CMK (cell line): ENCODE measurements at regions not wholly inside any gene's neighbourhood (a gene's known extent, or its start where the extent isn't known, plus 50 kb on each side); places are given as distances from the start of the nearest gene placed in this dataset.

Experiments
- DNase-seq: peaks from one replicate; pipeline ENCODE4 v3.0.0-alpha.2; 2010; ENCODE audit warnings: low read depth

DNA sequence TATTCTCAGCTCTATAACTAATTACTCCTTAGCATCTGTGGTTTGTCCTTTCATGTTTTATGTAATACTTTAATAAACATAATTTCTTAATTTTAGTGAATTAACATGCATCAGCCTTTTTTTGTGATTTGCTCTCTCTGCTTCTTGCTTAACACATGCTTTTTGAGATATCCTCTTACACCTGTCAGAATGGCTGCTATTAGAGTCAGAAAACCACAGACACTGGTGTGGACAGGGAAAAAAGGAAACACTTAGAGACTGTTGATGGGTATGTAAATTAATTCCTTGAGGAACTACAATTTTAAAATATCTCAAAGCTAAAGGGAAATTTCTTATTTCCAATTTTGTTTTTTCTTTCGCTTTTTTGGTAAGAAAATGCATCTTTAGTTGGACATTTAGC, 549.0 kb downstream of the ZNF804A start:
- DNase-seq = no peak

DNA sequence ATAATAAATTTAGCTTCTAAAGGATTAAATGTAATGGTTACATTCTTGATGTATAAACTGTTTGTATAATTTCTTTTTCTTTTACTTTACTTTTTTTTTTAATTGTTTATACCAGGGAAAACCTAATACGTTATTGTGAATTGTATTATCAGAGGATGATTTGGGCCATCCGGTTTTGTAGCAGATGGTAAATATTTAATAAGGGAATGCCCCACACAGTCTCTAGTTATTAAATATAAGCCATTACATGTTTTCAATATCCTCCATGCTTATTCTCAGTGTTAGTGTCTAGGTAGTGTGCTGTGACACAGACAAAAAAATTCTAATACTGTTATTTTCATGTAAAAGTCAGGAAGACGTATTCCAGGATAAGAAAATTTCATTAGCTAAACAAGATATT, 553.9 kb downstream of the ZNF804A start:
- DNase-seq = no peak

- DNase-seq = no peak
Measured at GRCh38 chr2:185161701-185162100, 563.4 kb downstream of the ZNF804A start.

DNA sequence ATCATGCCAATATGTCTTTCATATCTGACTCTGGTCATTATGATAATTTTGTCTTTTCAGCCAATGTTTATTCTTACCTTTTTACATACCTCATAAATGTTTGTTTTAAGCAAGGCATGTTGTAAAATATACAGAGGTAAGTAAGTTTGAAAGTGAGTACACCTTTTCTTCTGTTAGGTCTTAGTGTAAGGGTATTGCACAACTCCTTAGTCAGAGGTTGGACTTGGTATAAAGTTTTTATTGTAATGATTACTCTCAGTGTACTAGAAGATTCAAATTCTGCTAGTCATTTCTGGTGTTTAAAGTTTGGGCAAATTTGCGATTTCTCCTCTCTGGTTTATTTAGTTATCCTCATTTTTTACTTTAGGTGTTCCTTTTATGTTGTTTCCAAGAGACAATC, 564.3 kb upstream of the FSIP2 start:
- no peak for DNase-seq

DNA sequence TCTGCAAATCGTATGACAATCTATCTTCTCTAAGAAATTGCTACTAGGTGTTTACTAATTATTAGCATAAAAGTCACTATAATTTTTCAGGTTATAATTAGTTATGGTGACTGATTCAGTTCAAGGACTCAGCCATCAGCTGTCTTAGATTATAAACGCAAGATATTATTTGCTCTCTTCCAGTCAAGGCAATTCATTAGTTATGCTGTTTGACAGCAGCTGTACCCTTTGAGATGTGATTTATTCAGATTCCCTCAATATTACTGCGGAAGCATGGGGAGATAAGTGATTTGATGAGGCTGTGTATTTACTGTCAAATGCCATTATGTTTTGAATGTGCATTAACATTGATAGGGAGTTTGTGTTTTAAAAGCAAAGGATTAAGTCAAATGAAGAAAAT, 558.9 kb upstream of the FSIP2 start:
- no peak for DNase-seq

- no peak for DNase-seq
Measured at GRCh38 chr2:185181901-185182300, 556.7 kb upstream of the FSIP2 start.

DNA sequence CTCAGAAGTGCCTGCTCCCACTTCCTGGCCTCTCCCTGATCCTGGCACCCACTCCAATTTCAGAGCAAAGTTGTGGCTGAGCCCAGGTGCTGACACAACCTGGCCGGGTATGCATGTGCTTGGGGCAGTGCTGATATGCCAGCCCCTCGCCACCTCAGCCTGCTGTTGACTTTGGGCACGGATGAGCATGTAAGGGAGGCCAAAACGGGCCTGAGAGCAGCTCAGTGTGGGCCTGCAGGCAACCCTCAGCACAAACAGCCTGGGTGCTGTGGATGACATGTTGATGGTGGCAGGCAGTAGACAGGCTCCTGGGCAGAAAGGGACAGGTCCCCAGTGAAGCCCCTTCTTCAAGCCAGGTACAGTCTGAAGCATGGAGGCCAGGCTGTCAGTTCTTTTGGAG, 553.6 kb upstream of the FSIP2 start:
- no peak for DNase-seq

- DNase-seq = no peak
Measured at GRCh38 chr2:185187421-185187820, 551.2 kb upstream of the FSIP2 start.

- no peak for DNase-seq
Measured at GRCh38 chr2:185188656-185189055, 549.9 kb upstream of the FSIP2 start.

DNA sequence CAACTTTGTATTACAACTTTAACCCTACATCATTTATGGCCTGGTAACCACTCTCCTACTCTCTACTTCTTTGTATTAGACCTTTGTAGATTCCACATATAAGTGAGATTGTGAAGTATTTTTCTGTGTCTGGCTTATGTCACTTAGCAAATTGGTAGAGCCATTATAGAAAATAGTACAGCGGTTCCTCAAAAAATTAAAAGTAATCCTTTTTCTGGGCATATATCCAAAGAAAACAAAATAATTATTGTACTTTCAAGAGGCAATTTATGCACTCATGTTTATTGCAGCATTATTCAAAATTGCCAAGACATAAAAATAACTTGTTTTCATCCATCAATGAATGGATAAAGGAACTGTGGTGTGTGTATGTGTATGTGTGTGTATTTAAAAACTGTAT, 537.5 kb upstream of the FSIP2 start:
- no peak for DNase-seq

- DNase-seq = no peak
Measured at GRCh38 chr2:185202381-185202780, 536.2 kb upstream of the FSIP2 start.

GRCh38 chr2:185202945-185203528, 535.6 kb upstream of the FSIP2 start:
- DNase-seq = no peak

DNA sequence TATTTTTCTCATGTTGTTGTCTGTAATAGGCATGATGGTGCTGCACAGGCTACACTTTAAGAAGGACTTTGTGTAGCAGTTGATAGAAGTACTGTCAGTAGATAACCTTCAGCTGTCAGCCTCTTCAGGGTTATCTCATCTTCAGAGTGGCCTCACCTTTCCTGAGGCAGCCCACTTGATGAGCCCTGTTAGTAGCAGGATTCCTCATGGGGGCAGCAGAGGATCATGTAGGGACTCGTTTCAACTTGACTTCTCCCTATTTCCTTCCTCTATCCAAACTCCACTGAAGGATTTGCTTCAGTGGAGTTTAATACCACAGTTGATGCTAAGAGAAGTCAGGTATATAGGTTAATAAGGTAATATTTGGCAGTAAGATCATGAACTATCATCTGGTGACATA, 530.3 kb upstream of the FSIP2 start:
- DNase-seq = no peak

- DNase-seq = no peak
Measured at GRCh38 chr2:185215497-185215896, 523.1 kb upstream of the FSIP2 start.

DNA sequence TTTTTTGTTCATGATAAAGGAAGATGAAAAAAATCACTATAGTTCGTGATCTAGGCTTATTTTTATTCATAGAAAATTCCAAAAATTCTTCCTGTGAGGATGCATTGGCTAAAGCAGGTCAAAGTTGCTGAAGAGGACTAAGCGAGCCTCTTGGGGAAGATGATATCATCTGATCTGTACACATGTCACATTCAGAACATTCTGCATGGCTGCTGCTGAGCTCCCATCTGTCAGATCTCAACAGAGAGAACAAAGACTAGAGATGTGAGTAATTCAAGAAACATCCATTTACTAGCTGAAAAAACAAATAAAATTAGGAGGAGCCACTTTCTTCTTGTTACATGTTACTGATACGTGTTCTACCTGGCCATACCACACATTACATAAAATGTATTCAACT, 518.6 kb upstream of the FSIP2 start:
- no peak for DNase-seq

DNA sequence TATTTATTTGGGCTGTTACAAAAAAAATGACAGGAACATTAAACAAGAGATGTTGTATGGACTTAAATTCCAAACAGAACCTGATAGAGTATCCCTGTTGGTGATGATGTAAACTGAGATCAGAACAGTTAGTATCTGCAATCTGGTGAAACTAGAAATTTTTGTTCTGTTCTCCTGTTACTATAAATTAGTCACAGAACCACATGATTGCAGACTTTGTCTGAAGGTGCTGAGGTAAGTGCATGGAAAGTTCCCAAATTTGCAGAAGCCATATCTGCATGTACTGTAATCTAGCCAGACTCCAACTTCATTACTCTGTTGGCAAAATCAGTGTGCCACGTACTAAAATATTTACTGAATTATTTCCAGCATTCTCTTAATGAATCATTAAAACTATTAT, 516.3 kb upstream of the FSIP2 start:
- DNase-seq = no peak

DNA sequence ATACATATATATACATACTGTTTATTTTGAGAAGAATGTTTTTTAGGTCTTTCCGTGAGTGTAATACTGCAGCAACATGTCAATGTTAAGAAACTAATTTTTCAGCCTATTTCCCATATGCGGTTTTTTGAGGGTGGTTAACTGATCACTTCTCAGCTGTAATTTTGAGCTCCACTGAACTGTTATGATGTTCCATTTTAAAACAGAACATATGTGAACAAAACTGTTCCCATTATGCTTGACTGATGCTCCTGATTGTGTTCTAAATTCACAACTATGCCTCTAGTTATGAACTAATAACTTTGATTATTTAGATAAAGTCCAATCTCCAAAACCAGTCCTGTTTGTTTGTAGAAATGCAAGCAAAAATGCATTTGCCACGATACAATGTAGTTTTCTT, 511.2 kb upstream of the FSIP2 start:
- no peak for DNase-seq

DNA sequence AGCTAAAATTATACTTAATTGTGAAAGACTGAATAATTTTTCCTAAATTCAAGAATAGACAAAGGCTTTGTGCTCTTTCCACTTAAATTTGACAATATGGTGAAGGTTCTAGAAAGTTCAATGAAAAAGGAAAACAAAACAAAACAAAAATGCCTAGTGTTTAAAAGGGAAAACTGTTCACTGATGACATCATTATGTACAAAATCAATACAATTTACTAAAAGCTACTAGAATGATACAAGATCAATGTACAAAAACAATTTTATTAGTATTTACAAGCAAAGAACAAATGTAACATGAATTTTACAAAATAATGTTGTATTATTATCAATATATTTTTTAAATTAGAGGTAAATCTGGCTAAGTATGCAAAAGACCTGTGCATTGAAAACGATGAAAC, 499.1 kb upstream of the FSIP2 start:
- no peak for DNase-seq

DNA sequence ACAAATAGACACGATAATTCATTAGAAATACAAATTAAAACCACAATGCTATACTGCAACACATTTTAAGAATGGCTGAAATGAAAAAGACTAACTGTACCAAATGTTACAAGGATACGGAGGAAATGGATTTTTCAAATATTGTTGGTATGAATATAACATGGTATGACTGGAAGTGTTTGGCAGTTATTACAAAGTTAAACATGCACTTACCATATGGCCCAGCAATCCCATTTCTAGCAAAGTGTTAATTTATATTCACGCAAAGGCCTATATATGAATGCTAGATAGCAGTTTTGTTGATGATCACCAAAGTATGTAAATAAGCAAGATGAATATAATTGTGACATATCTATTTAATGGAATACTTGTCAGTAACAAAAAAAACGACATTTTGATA, 497.8 kb upstream of the FSIP2 start:
- no peak for DNase-seq

DNA sequence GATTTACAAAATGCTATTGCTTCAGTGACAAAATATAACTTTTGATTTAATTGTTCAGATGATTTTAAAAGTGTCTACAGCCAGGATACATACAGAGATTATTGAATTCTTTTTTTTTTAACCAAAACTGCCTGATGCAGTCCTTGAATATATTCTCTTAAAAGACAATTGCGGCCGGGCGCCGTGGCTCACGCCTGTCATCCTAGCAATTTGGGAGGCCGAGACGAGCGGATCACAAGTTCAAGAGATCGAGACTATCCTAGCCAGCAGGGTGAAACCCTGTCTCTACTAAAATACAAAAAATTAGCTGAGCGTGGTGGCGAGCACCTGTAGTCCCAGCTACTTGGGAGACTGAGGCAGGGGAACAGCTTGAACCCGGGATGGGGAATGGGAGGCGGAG, 497.0 kb upstream of the FSIP2 start:
- DNase-seq = no peak

DNA sequence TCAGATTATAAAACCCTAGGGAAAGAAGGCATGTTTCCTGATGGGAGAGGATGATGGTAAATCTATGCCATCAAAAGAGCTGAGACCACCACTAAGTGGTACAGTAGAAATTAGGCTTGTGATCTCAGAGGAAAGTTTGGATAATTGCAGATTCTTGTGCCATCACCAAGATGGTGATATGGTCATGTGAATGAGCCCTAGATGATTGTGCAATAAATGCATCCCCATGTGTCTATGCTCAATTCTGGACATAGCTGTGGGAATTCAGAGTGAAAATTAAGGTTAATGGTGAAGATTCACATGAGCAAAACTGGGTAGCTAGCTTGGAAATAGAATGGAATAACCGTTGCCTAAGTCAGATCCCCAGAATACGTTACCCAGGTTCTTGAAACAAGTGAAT, 496.1 kb upstream of the FSIP2 start:
- DNase-seq = no peak

DNA sequence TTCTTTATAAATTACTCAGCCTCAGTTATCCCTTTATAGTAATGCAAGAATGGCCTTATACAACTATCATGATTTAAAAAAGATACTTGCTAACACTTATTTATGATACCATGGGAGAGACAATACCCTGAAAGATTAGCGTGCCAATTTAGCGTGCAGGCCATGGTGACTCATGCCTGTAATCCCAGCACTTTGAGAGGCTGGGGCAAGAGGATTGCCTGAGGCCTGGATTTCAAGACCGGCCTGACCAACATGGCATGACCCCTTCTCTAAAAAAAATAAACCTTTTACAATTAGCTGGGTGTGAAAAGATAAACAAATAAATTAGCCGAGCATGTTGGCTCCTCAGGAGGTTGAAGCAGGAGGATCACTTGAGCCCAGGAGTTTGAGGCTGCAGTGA, 493.4 kb upstream of the FSIP2 start:
- no peak for DNase-seq

- DNase-seq = no peak
Measured at GRCh38 chr2:185245806-185246205, 492.8 kb upstream of the FSIP2 start.

DNA sequence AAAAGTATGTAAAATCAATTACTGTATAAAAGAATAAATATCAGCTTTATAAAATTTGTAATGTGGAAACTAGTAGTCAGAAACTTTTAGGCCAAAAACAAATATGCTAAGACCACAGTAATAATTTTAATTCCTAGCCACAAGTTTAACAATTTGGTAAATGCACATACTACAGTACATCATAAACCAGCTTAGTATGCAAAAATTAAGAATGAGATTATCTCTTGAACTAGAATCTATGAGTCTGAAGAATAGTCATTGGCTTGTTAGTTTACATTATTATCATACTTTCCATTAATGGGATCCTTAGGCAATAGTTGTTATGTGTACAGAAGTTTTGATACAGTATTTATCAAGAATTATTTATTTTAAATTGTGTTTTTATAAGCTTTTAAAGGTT, 491.9 kb upstream of the FSIP2 start:
- DNase-seq = no peak

DNA sequence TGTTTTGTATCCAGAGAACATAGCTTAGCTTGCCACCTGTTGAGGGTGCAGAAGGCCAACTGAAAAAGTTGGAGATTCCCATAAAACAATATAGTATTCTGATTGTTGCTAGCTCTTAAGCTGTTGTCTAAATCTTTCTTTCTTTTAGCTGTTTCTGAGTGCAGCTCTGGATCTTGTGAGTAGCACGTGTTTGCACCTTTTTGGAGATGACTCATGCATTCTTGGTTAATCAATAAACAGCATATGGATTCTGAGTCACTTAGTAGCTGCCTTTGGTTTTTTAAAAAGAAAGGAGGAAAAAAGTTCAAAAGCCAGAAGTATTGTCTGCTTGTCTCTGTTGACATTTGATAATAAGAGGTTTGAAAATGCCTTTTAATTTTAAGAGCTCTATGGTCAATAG, 483.0 kb upstream of the FSIP2 start:
- no peak for DNase-seq
